Fibroblast of skin of back (primary cell): ENCODE measurements at regions not wholly inside any gene's neighbourhood (a gene's known extent, or its start where the extent isn't known, plus 50 kb on each side); places are given as distances from the start of the nearest gene placed in this dataset.

Experiments used
- DNase-seq: peaks from one replicate; pipeline ENCODE4 v3.0.0-alpha.2; 2013

GRCh38 chr12:124426594-124427555 lies 132.0 kb downstream of the RFLNA start:
- DNase-seq: no peak

DNA sequence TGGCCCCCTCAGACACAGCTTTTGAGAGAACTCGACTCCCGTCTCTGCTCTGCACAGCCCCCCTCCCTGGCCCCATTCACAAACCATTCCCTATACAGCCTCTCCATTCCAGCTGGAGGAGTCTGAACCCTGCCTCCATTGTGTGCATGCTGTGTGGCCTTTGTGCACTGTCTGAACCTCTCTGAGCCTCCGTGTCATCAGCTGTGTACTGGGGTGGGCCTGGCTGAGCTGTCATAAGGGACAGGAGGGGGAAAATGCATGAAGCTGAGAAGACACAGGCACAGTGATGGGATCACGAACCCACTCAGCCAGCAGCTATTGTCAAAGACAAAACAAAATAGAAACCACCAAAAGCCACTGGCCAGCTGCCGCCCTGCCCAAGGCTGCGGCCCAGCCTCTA lies 130.8 kb downstream of the RFLNA start:
- DNase-seq: no peak

GRCh38 chr12:124424516-124424905 lies 129.6 kb downstream of the RFLNA start:
- DNase-seq: no peak

DNA sequence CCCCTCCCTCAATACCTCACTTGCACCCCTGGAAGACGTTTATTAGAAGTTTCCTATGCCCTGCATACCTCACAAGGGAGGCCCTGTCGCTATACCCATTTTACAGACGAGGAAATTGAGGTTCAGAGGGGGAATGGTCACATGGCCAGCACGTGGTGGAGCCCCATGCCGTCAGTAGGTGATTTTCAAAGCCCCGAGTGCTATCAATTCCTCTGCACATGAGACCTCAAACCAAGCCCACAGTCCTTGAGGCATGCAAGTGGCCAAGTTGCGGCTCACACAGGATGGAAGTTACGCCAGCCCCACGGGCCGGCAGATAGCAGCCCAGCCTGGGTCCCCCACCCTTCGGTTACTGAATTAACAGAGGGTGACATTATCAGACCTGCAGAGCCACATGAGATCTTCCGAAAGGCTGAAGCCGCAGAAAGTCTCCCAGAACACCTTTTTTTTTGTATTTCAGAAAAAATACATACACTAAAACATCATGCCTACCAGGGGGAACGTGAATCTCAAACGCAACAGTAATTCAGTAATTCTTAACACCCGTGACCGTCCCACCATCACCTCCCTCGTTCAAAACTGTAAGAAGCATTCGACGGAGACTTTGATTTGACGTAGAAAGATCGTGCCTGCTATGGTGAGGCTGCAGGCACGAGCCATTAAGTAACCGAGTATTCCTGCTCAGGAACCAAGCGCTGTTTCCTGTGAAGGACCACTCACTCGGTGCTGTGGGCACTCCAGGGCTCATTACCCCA lies 129.0 kb downstream of the RFLNA start:
- DNase-seq: no peak

GRCh38 chr12:124422570-124423523 lies 128.0 kb downstream of the RFLNA start:
- peak; percentile 96 for DNase-seq

- DNase-seq: no peak
Measured at GRCh38 chr12:124422142-124422569, 127.3 kb downstream of the RFLNA start.

DNA sequence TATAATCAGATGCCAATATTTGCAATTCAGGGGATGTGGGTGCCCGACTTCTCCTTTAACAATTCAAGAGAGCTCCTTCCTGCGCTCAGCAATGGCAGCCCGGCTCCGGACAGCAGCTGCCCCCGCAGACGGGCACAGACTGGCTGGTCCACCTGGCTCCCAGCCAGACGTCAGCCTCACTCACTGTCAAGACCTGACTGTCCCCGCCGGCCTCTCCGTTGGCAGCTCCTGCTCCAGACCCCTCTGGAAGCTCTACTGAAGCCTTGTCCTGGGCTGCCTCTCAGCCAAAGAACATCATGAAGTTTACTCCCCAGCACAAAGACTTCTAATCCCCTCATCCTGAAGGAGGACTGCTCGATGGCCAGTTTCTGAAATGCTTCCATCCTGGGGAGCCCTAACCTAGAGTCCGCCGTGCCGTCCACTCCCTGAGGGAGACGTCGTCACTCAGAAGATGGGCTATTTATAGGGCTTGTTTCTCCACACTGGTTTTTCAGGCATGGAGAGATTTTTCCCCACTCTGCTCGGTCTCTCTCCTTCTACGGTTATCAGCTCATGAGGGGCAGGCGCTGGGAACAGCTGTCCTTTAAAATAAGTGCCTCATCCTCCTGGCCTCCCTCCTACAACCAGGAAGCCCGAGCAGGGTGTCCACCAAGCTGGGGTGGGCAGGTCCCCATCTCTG lies 126.2 kb downstream of the RFLNA start:
- peak; percentile 21 for DNase-seq

- DNase-seq: no peak
Measured at GRCh38 chr12:124420041-124420995, 125.4 kb downstream of the RFLNA start.

- no peak for DNase-seq
Measured at GRCh38 chr12:124419292-124420040, 124.6 kb downstream of the RFLNA start.

GRCh38 chr12:124418791-124419190 lies 123.9 kb downstream of the RFLNA start:
- DNase-seq: no peak

GRCh38 chr12:124418156-124418555 lies 123.3 kb downstream of the RFLNA start:
- no peak for DNase-seq

- DNase-seq: no peak
Measured at GRCh38 chr12:124416516-124417395, 121.9 kb downstream of the RFLNA start.

GRCh38 chr12:124415064-124415463 lies 120.2 kb downstream of the RFLNA start:
- no peak for DNase-seq

DNA sequence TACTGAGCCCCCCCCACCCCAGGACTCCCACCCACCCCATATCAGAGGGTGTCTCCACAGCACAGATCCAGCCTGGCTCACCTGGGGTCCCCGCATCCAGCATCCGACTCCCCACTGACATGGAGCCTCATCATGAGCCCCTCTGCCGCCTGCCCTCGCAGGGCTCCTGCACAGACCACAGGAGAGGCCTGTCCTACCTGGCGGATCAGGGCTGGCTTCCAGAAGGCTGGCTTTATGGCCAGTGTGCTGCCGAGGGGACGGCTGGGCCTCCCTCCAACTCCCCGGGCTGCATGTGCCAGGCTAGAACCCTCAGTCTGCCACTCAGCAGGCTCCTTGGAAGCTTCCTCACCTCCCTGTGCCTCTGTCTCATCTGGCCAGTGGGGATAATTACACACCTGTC lies 119.0 kb downstream of the RFLNA start:
- DNase-seq: no peak

GRCh38 chr12:124413401-124413800 lies 118.5 kb downstream of the RFLNA start:
- DNase-seq: no peak

DNA sequence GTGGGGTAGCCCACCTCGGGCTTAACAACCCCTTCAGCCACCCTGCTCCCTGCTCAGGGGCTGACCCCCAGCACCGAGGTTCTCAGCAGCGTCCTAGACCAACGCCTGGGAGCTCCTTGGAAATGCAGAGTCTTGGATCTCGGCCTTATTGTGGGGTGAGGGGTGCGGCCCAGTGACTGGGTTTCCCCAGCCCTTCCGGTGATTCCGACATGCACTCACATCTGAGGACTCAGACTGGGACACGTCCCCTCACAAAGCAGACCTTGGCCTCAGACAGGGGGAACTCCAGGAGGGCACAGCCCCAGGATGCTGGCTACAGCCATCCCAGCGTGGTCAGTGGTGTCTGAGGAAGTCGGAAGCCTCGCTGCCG lies 117.7 kb downstream of the RFLNA start:
- DNase-seq: no peak

DNA sequence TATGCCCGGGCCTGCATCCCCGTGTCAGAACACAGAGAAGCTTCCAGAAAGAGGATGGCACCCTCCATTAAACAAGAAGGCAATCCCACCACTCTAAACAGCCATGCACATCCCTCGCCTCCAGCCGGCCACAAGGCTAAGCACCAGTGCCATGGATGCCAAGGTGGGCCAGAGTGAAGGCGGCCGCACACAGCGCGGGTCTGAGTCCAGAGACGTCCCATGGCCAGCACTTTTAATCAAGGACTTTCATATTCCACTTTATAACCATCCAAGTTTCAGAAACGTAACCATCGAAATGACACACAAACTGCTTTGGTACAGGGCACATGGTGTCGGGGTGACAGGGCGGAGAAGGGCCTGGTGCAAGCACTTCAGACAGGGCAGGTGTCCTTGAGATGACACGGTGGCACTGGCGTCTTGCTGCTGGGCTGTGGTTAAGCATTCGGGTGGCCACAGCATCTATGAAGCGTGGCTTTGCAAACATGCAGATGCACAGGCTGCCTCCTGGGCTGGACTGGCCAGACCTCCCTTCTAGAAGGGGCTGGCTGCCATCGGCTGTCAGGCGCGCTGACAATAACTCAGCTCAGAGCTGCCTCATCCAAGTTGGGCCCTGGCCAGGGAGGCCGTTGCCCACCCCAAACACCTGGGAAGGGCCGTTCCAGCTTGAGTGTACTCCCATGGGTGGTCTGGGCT lies 117.2 kb downstream of the RFLNA start:
- DNase-seq: no peak

DNA sequence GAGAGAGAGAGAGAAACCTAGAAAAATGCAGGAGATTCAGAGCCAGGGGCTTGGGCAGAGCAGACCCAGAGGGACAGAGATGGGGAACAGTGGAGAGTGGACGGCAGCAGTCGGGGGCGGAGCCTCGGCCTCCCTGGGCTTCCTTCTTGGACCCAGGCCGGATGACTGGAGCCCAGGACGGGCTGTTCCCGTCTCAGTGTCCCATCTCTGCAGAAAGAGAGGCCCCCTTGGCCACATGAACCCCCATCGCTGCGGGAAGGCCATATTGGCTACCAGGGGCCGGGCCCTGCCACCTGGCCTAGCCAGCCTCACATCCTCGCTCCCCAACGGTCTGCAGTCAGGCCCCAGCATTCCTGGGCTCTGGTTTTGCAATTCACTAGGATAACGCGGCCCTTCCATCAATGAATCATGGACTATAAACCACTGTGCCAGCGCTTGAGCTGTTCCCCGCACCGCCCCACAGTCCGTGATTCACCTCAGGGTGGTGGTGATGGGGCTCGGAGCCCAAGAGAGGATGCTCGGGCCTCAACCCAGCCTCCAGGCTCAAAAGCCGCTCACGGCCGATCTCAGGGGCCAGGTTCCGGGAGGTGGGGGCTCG lies 116.5 kb downstream of the RFLNA start:
- peak; percentile 89 for DNase-seq
